Nephron (organoid): ENCODE measurements at regions not wholly inside any gene's neighbourhood (a gene's known extent, or its start where the extent isn't known, plus 50 kb on each side); places are given as distances from the start of the nearest gene placed in this dataset.
"Not testable (repeated sequence)": the region's sequence is repeated elsewhere in the genome, so short reads cannot be mapped to it uniquely, and the experiment has no call there.

Source experiments
- H3K27ac Mint-ChIP-seq, 3 experiments: 2 replicates each; pipeline ENCODE4 v1.8.0; 2020; ENCODE audit warnings: mixed read lengths in 3 of 3, mild to moderate bottlenecking in 2 of 3, moderate library complexity in 1 of 3
- H3K27me3 Mint-ChIP-seq: 2 replicates; pipeline ENCODE4 v1.8.0; 2021; ENCODE audit warnings: low read depth, mild to moderate bottlenecking, moderate library complexity, mixed read lengths
- H3K36me3 Mint-ChIP-seq: 2 replicates; pipeline ENCODE4 v1.8.0; 2020; ENCODE audit warnings: low read depth, mixed read lengths
- H3K4me1 Mint-ChIP-seq: 2 replicates; pipeline ENCODE4 v1.8.0; 2020; ENCODE audit warnings: mixed read lengths
- H3K4me3 Mint-ChIP-seq, 3 experiments: 2 replicates each; pipeline ENCODE4 v1.8.0; 2020; ENCODE audit warnings: mild to moderate bottlenecking in 3 of 3, mixed read lengths in 3 of 3, moderate library complexity in 2 of 3
- H3K9me3 Mint-ChIP-seq: 2 replicates; pipeline ENCODE4 v1.8.0; 2020; ENCODE audit warnings: mixed read lengths
- CTCF ChIP-seq, 3 experiments: fragments of 200-600 bp; sonication (generic); IDR thresholded peaks; one replicate each; pipeline ENCODE4 v1.5.0; 2021; ENCODE audit warnings: antibody characterized with exemption in 3 of 3; ENCODE audit not compliant: unreplicated experiment in 3 of 3

GRCh38 chr1:103283371-103283770, 175.0 kb upstream of the COL11A1 start:
- H3K9me3 Mint-ChIP-seq, result peaks cover 4% of the 10 kb centered on the region
- H3K4me3 Mint-ChIP-seq, result no peak overlapping the region
- no peak for TF ChIP-seq CTCF (IDR thresholded peaks at IDR 0.05; ENCODE audit: unreplicated experiment in 3 of 3)
- no peaks in the 10 kb centered on the region for H3K36me3 Mint-ChIP-seq
- H3K27me3 Mint-ChIP-seq, result no peaks in the 10 kb centered on the region
- H3K27ac Mint-ChIP-seq, result peak overlapping the region; percentile 43 to 83 (median 78)
- H3K4me1 Mint-ChIP-seq, result peaks cover 18% of the 10 kb centered on the region

DNA sequence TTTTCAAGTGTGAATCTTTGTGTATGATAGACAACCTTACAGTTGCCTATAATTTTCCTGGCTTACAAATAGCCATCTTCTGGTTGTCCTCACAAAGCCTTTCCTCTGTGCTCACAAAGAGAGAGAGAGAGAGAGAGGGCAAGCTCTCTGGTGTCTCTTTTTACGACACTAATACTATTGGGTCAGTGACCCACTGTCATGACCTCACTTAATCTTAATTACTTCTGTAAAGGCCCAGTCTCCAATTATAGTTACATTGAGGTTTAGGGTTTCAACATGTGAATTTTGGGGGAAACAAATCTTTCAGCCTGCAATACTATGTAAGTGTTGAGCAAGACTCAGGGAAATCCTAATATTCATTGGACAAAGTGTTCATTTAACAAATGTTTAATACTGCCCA, 167.4 kb upstream of the COL11A1 start:
- H3K27ac Mint-ChIP-seq, result no peak overlapping the region
- H3K27me3 Mint-ChIP-seq, result no peaks in the 10 kb centered on the region
- TF ChIP-seq CTCF (IDR thresholded peaks at IDR 0.05; ENCODE audit: unreplicated experiment in 3 of 3), result no peak
- H3K4me1 Mint-ChIP-seq, result no peaks in the 10 kb centered on the region
- peaks cover 5% of the 10 kb centered on the region for H3K9me3 Mint-ChIP-seq
- no peaks in the 10 kb centered on the region for H3K36me3 Mint-ChIP-seq
- no peak overlapping the region for H3K4me3 Mint-ChIP-seq

DNA sequence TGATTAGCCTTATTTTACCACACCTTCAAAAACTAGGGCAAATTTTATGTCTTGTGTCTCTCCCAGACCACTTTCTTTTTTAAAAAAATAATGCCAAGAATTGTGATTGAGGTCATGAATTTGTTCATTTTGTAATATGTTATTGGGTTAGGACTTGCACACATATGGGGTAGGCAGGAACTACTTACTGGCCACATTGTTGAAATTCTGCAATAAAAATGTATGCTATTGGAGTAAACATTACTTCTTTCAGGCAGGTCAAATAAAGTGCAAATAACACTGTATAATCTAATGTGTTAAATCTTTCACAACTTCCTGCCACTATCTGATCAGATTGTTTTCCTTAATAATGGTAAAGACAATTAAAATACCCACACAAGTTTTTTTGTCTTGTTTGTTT, 166.6 kb upstream of the COL11A1 start:
- H3K9me3 Mint-ChIP-seq, result peaks cover 5% of the 10 kb centered on the region
- H3K4me3 Mint-ChIP-seq, result no peak overlapping the region
- no peaks in the 10 kb centered on the region for H3K36me3 Mint-ChIP-seq
- no peak overlapping the region for H3K27ac Mint-ChIP-seq
- no peaks in the 10 kb centered on the region for H3K4me1 Mint-ChIP-seq
- no peak for TF ChIP-seq CTCF (IDR thresholded peaks at IDR 0.05; ENCODE audit: unreplicated experiment in 3 of 3)
- H3K27me3 Mint-ChIP-seq, result no peaks in the 10 kb centered on the region

DNA sequence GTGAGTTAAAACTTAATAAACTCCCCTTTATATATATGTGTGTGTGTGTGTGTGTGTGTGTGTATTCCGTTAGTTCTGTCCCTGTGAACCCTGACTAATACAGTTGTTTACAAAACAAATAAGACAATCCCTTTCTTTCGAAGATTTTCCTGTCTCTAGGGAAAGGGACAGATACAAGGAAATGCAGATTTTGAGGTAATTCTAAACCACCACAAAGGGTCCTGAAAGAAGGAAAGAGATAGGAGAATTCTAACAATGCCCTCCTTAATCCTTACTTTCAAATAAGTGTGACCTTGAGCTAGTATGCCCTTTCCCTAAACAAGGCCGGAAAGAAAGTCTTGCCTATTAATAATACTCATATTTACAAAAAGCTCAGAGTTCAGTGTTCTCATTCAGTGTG, 164.8 kb upstream of the COL11A1 start:
- Mint-ChIP-seq H3K36me3 (no peaks in the 10 kb centered on the region), H3K9me3 (peaks cover 5% of the 10 kb centered on the region), H3K27ac (no peak overlapping the region), H3K27me3 (no peaks in the 10 kb centered on the region), H3K4me1 (no peaks in the 10 kb centered on the region), H3K4me3 (no peak overlapping the region)
- no peak for TF ChIP-seq CTCF (IDR thresholded peaks at IDR 0.05; ENCODE audit: unreplicated experiment in 3 of 3)

GRCh38 chr1:103271471-103271870, 163.1 kb upstream of the COL11A1 start:
- H3K4me3 Mint-ChIP-seq, H3K4me1 Mint-ChIP-seq, H3K9me3 Mint-ChIP-seq: not testable (repeated sequence)

DNA sequence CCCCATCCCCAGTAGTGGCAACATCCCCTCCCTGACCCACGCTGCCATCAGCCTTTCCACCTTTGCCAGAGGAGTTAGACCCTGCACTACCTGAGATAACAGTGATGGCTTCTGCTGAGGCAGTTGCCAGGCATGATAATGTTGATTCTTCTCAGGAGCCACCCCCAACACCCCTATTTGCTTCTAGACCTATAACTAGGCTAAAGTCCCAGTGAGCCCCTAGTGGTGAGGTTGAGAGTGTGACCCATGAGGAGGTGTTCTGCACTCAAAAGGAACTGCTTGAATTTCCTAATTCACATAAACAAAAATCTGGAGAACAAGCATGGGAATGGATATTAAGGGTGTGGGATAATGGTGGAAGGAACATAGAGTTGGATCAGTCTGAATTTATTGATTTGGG, 159.6 kb upstream of the COL11A1 start:
- TF ChIP-seq CTCF (IDR thresholded peaks at IDR 0.05; ENCODE audit: unreplicated experiment in 3 of 3), result no peak
- H3K4me1 Mint-ChIP-seq, result peaks cover 8% of the 10 kb centered on the region
- peaks cover 2% of the 10 kb centered on the region for H3K9me3 Mint-ChIP-seq
- H3K4me3 Mint-ChIP-seq, result no peak overlapping the region
- H3K27me3 Mint-ChIP-seq, result no peaks in the 10 kb centered on the region
- no peak overlapping the region for H3K27ac Mint-ChIP-seq
- no peaks in the 10 kb centered on the region for H3K36me3 Mint-ChIP-seq

More at GRCh38 chr1:103271471-103271870, 163.1 kb upstream of the COL11A1 start:
- not testable (repeated sequence) for H3K27ac Mint-ChIP-seq, H3K27me3 Mint-ChIP-seq, H3K36me3 Mint-ChIP-seq
